ENCODE measurements at regions not wholly inside any gene's neighbourhood (a gene's known extent, or its start where the extent isn't known, plus 50 kb on each side); places are given as distances from the start of the nearest gene placed in this dataset.

DNA sequence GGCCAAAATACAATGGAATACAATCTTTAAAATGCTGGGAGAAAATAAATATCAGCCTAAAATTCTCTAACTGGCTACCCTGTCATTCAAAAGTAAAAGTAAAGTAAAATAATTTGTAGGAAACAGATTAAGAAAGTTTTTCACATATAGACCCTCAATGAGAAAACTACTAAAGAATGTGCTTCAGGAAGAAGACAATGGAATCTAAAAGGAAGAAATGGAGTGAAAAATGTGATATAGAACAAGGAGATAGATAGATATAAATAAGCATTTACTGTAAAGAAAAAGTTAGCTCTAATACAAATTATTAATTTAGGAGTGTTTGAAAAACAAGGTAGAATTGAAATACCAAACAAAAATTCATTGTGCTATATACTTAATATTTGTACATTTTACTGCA, 368.6 kb upstream of the MPDZ start:
- H3K27me3 ChIP-seq (ENCODE audit: control insufficient read depth, insufficient read depth, low read length) = no peaks in the 10 kb centered on the region
- ChIA-PET CTCF (no interaction called here), POLR2A (no interaction called here)
- TF ChIP-seq TCF7L2 (IDR thresholded peaks at IDR 0.05; ENCODE audit: low read depth, low read length) = no peak
- TF ChIP-seq REST (IDR thresholded peaks at IDR 0.05; ENCODE audit: insufficient read depth in 1 of 2, low read depth in 2 of 2, low read length in 1 of 2) = no peak
- no peak for TF ChIP-seq SIN3A (IDR thresholded peaks at IDR 0.05; ENCODE audit: borderline replicate concordance, insufficient read depth, low read depth, low read length)
- TF ChIP-seq, protein P1, sequence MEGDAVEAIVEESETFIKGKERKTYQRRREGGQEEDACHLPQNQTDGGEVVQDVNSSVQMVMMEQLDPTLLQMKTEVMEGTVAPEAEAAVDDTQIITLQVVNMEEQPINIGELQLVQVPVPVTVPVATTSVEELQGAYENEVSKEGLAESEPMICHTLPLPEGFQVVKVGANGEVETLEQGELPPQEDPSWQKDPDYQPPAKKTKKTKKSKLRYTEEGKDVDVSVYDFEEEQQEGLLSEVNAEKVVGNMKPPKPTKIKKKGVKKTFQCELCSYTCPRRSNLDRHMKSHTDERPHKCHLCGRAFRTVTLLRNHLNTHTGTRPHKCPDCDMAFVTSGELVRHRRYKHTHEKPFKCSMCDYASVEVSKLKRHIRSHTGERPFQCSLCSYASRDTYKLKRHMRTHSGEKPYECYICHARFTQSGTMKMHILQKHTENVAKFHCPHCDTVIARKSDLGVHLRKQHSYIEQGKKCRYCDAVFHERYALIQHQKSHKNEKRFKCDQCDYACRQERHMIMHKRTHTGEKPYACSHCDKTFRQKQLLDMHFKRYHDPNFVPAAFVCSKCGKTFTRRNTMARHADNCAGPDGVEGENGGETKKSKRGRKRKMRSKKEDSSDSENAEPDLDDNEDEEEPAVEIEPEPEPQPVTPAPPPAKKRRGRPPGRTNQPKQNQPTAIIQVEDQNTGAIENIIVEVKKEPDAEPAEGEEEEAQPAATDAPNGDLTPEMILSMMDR (IDR thresholded peaks at IDR 0.05) = no peak
- TF ChIP-seq POLR2AphosphoS5 (IDR thresholded peaks at IDR 0.05; ENCODE audit: low read depth, low read length) = no peak
- BruUV-seq (replicated peaks) = no TSS peak
- no peak for ATAC-seq
- H3K36me3 ChIP-seq (ENCODE audit: control insufficient read depth, insufficient read depth, low read length) = no peaks in the 10 kb centered on the region
- intact Hi-C loops (cut with micrococcal nuclease; ENCODE audit: unreplicated experiment) (no loop called here), in situ Hi-C loops (cut with HindIII; ENCODE audit: low pct_unique_long_range_greater_than_20kb, low sequenced_read_pairs) (no loop called here)
- H3K4me3 ChIP-seq (ENCODE audit: low read depth in 2 of 2, low read length in 2 of 2) = no peak overlapping the region
- H3K4me1 ChIP-seq (ENCODE audit: control insufficient read depth, insufficient read depth, low read length) = no peaks in the 10 kb centered on the region
- DNase-seq (ENCODE audit: low read depth, low spot score) = no peak
- H3K27ac ChIP-seq (ENCODE audit: low read length) = no peak overlapping the region
- H3K9me3 ChIP-seq (ENCODE audit: control insufficient read depth, insufficient read depth, low read depth, low read length) = no peaks in the 10 kb centered on the region

DNA sequence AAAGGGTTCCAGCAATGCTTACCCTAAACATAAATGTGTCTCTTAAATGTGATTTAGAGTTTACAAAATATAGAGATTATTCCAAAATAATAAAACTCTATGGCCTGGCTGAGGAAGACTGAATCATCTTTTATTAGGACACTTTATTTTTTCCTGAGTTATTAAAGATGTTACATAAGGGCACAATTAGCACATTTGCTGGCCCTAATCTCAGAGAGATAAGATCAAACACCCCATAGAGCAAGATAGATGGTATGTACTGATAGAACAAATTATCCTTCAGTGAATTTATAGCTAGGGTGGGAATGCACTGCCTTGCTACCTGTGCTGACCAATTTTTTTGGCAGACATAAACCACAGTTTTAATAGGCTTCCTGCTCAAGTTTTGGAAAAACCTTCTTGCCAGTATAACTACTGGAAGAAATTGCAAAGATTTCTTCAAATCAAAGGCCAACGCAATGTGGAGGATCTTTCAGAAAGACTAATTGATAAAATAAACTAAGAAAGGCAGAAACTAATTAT, 367.1 kb upstream of the MPDZ start:
- no TSS peak for BruUV-seq (replicated peaks)
- ChIA-PET POLR2A (no interaction called here), CTCF (no interaction called here)
- no peak for TF ChIP-seq TCF7L2 (IDR thresholded peaks at IDR 0.05; ENCODE audit: low read depth, low read length)
- TF ChIP-seq POLR2AphosphoS5 (IDR thresholded peaks at IDR 0.05; ENCODE audit: low read depth, low read length) = no peak
- TF ChIP-seq, protein P1 (IDR thresholded peaks at IDR 0.05) = no peak
- TF ChIP-seq REST (IDR thresholded peaks at IDR 0.05; ENCODE audit: insufficient read depth in 1 of 2, low read depth in 2 of 2, low read length in 1 of 2) = no peak
- no peak for TF ChIP-seq SIN3A (IDR thresholded peaks at IDR 0.05; ENCODE audit: borderline replicate concordance, insufficient read depth, low read depth, low read length)
- H3K27ac ChIP-seq (ENCODE audit: low read length) = no peak overlapping the region
- H3K4me3 ChIP-seq (ENCODE audit: low read depth in 2 of 2, low read length in 2 of 2) = no peak overlapping the region
- no peaks in the 10 kb centered on the region for H3K4me1 ChIP-seq (ENCODE audit: control insufficient read depth, insufficient read depth, low read length)
- in situ Hi-C loops (cut with HindIII; ENCODE audit: low pct_unique_long_range_greater_than_20kb, low sequenced_read_pairs) (no loop called here), intact Hi-C loops (cut with micrococcal nuclease; ENCODE audit: unreplicated experiment) (no loop called here)
- ATAC-seq = no peak
- no peaks in the 10 kb centered on the region for H3K9me3 ChIP-seq (ENCODE audit: control insufficient read depth, insufficient read depth, low read depth, low read length)
- DNase-seq (ENCODE audit: low read depth, low spot score) = no peak
- no peaks in the 10 kb centered on the region for H3K27me3 ChIP-seq (ENCODE audit: control insufficient read depth, insufficient read depth, low read length)
- H3K36me3 ChIP-seq (ENCODE audit: control insufficient read depth, insufficient read depth, low read length) = no peaks in the 10 kb centered on the region
